ENCODE measurements at regions not wholly inside any gene's neighbourhood (a gene's known extent, or its start where the extent isn't known, plus 50 kb on each side); places are given as distances from the start of the nearest gene placed in this dataset.

- 100% methylated on average over 1 of the region's 1 CpG for WGBS (ENCODE audit: insufficient coverage)
- Mint-ChIP-seq H3K4me3 (no peak overlapping the region), H3K4me1 (no peaks in the 10 kb centered on the region), H3K36me3 (no peaks in the 10 kb centered on the region), H3K27me3 (ENCODE audit: low read depth in 2 of 2) (peaks cover 0 to 16% of the 10 kb centered on the region in 2 donors), H3K9me3 (no peaks in the 10 kb centered on the region), H3K27ac (no peak overlapping the region)
- ATAC-seq (no peak), DNase-seq (no peak)
- no peaks in the 10 kb centered on the region for H3K9me3 ChIP-seq (ENCODE audit: control insufficient read depth, insufficient read depth, low read length)
- H3K27ac ChIP-seq (ENCODE audit: low read length), result no peak overlapping the region
- intact Hi-C loops (cut with micrococcal nuclease), result no loop called here
- H3K4me1 ChIP-seq (ENCODE audit: control insufficient read depth, insufficient read depth, low read length), result no peaks in the 10 kb centered on the region
- no peak overlapping the region for H3K4me3 ChIP-seq (ENCODE audit: low read length)
- TF ChIP-seq CTCF (IDR thresholded peaks at IDR 0.05), result no peak
- no peaks in the 10 kb centered on the region for H3K36me3 ChIP-seq (ENCODE audit: control insufficient read depth, insufficient read depth, low read length)
- no peaks in the 10 kb centered on the region for H3K27me3 ChIP-seq (ENCODE audit: control insufficient read depth, insufficient read depth, low read length)
These were observed 90.2 kb upstream of the NFIA start for GRCh38 chr1:60992165-60992564.

GRCh38 chr1:60990714-60991090 lies 91.7 kb upstream of the NFIA start:
- H3K27me3 ChIP-seq (ENCODE audit: control insufficient read depth, insufficient read depth, low read length), result no peaks in the 10 kb centered on the region
- Mint-ChIP-seq H3K27ac (no peak overlapping the region), H3K9me3 (no peaks in the 10 kb centered on the region), H3K27me3 (ENCODE audit: low read depth in 2 of 2) (peaks cover 0 to 16% of the 10 kb centered on the region in 2 donors), H3K4me3 (no peak overlapping the region), H3K36me3 (no peaks in the 10 kb centered on the region), H3K4me1 (no peaks in the 10 kb centered on the region)
- no peak overlapping the region for H3K27ac ChIP-seq (ENCODE audit: low read length)
- no peak overlapping the region for H3K4me3 ChIP-seq (ENCODE audit: low read length)
- no peaks in the 10 kb centered on the region for H3K9me3 ChIP-seq (ENCODE audit: control insufficient read depth, insufficient read depth, low read length)
- no peaks in the 10 kb centered on the region for H3K36me3 ChIP-seq (ENCODE audit: control insufficient read depth, insufficient read depth, low read length)
- WGBS (ENCODE audit: insufficient coverage), result 95% methylated on average over 8 of the region's 8 CpGs
- ATAC-seq, result no peak
- H3K4me1 ChIP-seq (ENCODE audit: control insufficient read depth, insufficient read depth, low read length), result no peaks in the 10 kb centered on the region
- no peak for TF ChIP-seq CTCF (IDR thresholded peaks at IDR 0.05)
- DNase-seq, result no peak
- intact Hi-C loops (cut with micrococcal nuclease), result no loop called here

- H3K27me3 Mint-ChIP-seq (ENCODE audit: low read depth in 2 of 2), result peaks cover 0 to 16% of the 10 kb centered on the region in 2 donors
- Histone ChIP-seq H3K27ac (ENCODE audit: low read length) (no peak overlapping the region), H3K4me1 (ENCODE audit: control insufficient read depth, insufficient read depth, low read length) (no peaks in the 10 kb centered on the region), H3K4me3 (ENCODE audit: low read length) (no peak overlapping the region), H3K27me3 (ENCODE audit: control insufficient read depth, insufficient read depth, low read length) (no peaks in the 10 kb centered on the region), H3K36me3 (ENCODE audit: control insufficient read depth, insufficient read depth, low read length) (no peaks in the 10 kb centered on the region), H3K9me3 (ENCODE audit: control insufficient read depth, insufficient read depth, low read length) (no peaks in the 10 kb centered on the region)
- WGBS (ENCODE audit: insufficient coverage), result 73% methylated on average over 7 of the region's 7 CpGs
- H3K9me3 Mint-ChIP-seq, result no peaks in the 10 kb centered on the region
- no peaks in the 10 kb centered on the region for H3K36me3 Mint-ChIP-seq
- no peak overlapping the region for H3K27ac Mint-ChIP-seq
- intact Hi-C loops (cut with micrococcal nuclease), result no loop called here
- DNase-seq (no peak), ATAC-seq (no peak)
- H3K4me1 Mint-ChIP-seq, result no peaks in the 10 kb centered on the region
- no peak overlapping the region for H3K4me3 Mint-ChIP-seq
- no peak for TF ChIP-seq CTCF (IDR thresholded peaks at IDR 0.05)
These were observed 92.3 kb upstream of the NFIA start for GRCh38 chr1:60989749-60990713.
